Astrocyte (in vitro differentiated cells and primary cell): ENCODE measurements at regions not wholly inside any gene's neighbourhood (a gene's known extent, or its start where the extent isn't known, plus 50 kb on each side); places are given as distances from the start of the nearest gene placed in this dataset.
"Not testable (repeated sequence)": the region's sequence is repeated elsewhere in the genome, so short reads cannot be mapped to it uniquely, and the experiment has no call there.

Experiments
- EZH2 ChIP-seq: IDR thresholded peaks from 2 replicates; pipeline ENCODE4 v1.6.1; 2012; ENCODE audit warnings: mild to moderate bottlenecking, low read length, inconsistent platforms; ENCODE audit not compliant: insufficient read depth
- TF ChIP-seq, protein P1 (sequence below): IDR thresholded peaks from 2 replicates; pipeline ENCODE4 v1.5.1; 2011; ENCODE audit warnings: low read depth, mild to moderate bottlenecking, inconsistent platforms, low read length, moderate library complexity; ENCODE audit not compliant: insufficient read depth

DNA sequence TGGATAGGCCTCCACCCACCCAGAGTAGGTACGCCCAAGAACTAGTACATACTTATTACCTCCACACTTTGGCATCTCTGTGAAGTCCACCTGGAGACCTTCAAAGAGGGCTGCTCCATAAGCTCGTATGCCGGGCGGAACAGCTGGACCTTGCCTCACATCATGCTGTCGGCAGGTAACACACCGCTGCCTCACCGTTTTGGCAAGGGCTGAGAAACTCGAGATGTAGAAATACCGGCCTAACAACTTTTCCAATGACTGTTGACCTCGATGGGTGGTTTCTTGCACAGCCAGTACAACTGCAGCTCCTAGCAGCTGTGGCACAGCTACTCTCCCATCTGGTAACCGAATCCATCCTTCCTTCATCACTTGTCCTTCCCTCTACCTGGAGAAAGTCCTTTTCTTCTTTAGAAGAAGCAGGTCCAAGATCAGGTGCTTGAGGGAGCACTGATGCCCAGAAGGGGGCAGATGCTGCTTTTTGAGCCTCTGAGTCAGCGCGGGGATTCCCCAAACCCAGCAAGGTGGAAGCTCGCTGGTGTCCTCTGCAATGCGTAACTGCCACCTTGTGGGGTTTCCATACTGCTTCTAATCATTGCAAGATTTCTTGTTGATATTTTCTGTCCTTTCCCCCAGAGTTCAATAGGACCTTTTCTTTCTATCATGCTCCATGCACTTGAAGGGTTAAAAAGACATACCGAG is 301.9 kb upstream of the FRG2C start:
- TF ChIP-seq, protein P1, sequence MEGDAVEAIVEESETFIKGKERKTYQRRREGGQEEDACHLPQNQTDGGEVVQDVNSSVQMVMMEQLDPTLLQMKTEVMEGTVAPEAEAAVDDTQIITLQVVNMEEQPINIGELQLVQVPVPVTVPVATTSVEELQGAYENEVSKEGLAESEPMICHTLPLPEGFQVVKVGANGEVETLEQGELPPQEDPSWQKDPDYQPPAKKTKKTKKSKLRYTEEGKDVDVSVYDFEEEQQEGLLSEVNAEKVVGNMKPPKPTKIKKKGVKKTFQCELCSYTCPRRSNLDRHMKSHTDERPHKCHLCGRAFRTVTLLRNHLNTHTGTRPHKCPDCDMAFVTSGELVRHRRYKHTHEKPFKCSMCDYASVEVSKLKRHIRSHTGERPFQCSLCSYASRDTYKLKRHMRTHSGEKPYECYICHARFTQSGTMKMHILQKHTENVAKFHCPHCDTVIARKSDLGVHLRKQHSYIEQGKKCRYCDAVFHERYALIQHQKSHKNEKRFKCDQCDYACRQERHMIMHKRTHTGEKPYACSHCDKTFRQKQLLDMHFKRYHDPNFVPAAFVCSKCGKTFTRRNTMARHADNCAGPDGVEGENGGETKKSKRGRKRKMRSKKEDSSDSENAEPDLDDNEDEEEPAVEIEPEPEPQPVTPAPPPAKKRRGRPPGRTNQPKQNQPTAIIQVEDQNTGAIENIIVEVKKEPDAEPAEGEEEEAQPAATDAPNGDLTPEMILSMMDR = not testable (repeated sequence)
- not testable (repeated sequence) for TF ChIP-seq EZH2
